Stimulated activated effector memory CD8-positive, alpha-beta T cell treated with anti-CD3 and anti-CD28 coated beads, Interleukin-12 subunit alpha, Interleukin-12 subunit beta, amount 100 ng/mL, for 72 hours (primary cell): ENCODE measurements at regions not wholly inside any gene's neighbourhood (a gene's known extent, or its start where the extent isn't known, plus 50 kb on each side); places are given as distances from the start of the nearest gene placed in this dataset.
A peak's percentile ranks its signal among the peaks of the same experiment; 100 is the strongest.
"Not testable (repeated sequence)": the region's sequence is repeated elsewhere in the genome, so short reads cannot be mapped to it uniquely, and the experiment has no call there.

Experiments used
- ATAC-seq: fragments of 150-1000 bp; cut with Tn5 transposase; 2 replicates; pipeline ENCODE4 v1.10.0; 2021
- DNase-seq, 2 donors: peaks; one replicate each; pipeline ENCODE4 v3.0.0; 2021 to 2022; ENCODE audit warnings: low spot score in 2 of 2
- H3K27ac Mint-ChIP-seq: one replicate; pipeline ENCODE4 v1.8.0; 2022; ENCODE audit warnings: mild to moderate bottlenecking, mixed read lengths
- H3K36me3 Mint-ChIP-seq: one replicate; pipeline ENCODE4 v1.8.0; 2022; ENCODE audit warnings: mild to moderate bottlenecking, mixed read lengths
- H3K4me1 Mint-ChIP-seq: one replicate; pipeline ENCODE4 v1.8.0; 2022; ENCODE audit warnings: mixed read lengths
- H3K4me3 Mint-ChIP-seq: one replicate; pipeline ENCODE4 v1.8.0; 2022; ENCODE audit warnings: mild to moderate bottlenecking, mixed read lengths
- H3K9me3 Mint-ChIP-seq: one replicate; pipeline ENCODE4 v1.8.0; 2022; ENCODE audit warnings: mixed read lengths

DNA sequence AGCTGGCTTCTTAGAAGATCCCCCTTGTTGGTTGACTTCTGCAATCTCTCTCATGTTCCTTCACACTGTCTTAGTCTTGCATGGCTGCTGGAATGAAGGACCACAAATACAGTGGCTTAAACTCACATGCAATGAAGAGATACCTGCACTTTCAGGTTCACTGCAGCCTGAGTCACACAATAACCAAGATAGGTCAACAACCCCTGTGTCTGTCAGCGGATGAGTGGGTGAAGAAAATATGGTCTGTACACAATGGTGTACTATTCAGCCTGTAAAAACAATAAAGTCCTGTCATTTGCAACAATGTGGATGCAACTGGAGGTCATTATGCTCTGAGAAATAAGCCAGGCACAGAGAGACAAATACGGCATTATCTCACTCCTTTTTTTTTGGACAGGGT, 373.8 kb upstream of the AMELY start:
- peaks cover 42% of the 10 kb centered on the region for H3K4me1 Mint-ChIP-seq
- DNase-seq (no peak), ATAC-seq (peak; percentile 72)
- peaks cover 73% of the 10 kb centered on the region for H3K36me3 Mint-ChIP-seq
- peak overlapping the region; percentile 78 for H3K27ac Mint-ChIP-seq
- H3K9me3 Mint-ChIP-seq, result no peaks in the 10 kb centered on the region
- H3K4me3 Mint-ChIP-seq, result no peak overlapping the region

DNA sequence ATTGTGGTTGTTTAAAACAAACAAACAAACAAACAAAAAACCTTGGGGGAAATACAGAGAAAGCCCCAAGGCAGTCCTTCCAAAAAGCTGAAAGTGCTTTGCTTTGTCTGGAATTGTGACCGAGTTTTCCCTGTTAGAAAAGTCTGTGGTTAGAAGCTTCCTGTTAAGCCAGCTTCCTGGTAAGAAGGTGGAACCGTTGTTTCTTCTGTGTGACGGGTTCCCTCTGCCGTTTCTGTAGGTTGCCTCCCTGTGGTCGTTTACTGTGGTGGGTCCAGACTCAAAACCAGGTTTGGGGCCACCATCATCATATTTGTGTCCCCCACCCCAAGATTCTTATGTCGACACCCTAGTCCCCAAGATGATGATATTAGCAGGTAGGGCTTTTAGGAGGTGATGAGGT, 371.4 kb upstream of the AMELY start:
- Mint-ChIP-seq H3K36me3 (peaks cover 87% of the 10 kb centered on the region), H3K9me3 (no peaks in the 10 kb centered on the region), H3K4me3 (peak overlapping the region; percentile 42), H3K4me1 (peaks cover 39% of the 10 kb centered on the region), H3K27ac (peak overlapping the region; percentile 80)
- DNase-seq, result no peak
- ATAC-seq, result no peak

DNA sequence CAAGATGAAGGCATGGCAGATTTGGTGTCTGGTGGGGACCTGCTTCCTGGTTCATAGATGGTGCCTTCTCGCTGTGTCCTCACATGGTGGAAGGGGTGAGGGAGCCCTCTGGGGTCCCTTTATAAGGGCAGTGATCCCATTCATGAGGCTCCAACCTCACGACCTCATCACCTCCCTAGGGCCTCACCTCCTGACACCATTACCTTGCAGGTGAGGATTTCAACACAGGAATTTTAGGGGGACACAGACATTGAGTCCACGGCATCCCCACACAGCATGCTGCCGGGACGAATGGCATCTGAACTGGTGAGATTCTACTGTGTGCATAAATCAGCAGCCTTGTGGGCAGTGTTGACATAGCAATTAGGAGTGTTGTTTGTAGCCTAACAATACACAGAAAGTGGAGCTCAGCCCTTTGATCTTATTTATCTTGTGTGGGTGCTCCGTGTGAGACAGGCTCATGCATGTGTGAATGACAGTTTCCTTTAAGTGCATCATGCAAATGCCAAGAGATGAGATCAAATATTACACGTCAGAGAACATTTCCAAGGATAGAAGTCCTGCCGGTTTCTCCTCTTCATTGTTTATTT, 368.7 kb upstream of the AMELY start:
- Mint-ChIP-seq H3K4me3 (peak overlapping the region; percentile 88), H3K36me3 (peaks cover 84% of the 10 kb centered on the region), H3K4me1 (peaks cover 39% of the 10 kb centered on the region), H3K27ac (peak overlapping the region; percentile 92)
- peak; percentile 90 for ATAC-seq
- not testable (repeated sequence) for H3K9me3 Mint-ChIP-seq, DNase-seq

DNA sequence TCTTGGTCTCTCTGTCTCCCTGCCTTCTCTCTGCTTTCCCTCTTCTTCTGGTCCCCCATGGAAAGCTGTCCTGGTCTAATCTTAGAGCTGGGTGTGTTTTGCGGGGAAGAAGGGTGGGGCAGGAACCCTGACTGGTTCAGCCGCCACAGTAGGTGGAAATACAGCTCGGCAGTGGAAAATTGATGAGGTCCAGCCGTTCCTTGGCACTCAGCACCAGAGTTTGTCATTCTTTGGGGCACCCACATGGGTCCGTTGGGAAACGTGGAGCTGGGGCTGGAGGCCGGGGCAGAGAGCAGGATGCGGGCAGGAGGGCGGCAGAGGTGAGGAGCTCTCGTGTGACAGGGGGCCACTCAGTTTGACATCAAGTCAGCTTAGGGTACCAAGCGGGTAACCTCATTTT, 364.2 kb upstream of the AMELY start:
- Mint-ChIP-seq H3K27ac (peak overlapping the region; percentile 96), H3K4me1 (peaks cover 29% of the 10 kb centered on the region), H3K36me3 (peaks cover 51% of the 10 kb centered on the region), H3K4me3 (peak overlapping the region; percentile 88), H3K9me3 (no peaks in the 10 kb centered on the region)
- ATAC-seq (no peak), DNase-seq (no peak)

DNA sequence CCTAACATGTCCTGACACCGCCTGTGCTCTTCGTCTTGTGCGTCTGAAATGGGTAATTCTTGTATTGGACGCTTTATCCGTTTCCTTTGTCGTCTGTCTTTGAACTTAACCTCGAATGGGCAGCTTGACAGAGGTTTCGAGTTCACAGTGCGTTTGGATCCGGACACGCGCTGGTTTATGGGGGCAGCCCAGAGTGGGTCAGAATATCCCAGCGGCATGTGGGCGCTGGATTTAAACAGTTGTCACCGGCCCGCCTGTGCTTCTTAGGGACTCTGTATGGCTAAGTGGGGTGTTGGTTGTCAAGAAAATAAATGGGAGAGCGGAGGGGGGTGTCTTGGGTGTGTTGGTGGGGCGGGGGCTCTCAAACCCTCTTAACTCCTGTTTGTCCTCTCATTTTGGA, 363.5 kb upstream of the AMELY start:
- peaks cover 29% of the 10 kb centered on the region for H3K4me1 Mint-ChIP-seq
- no peaks in the 10 kb centered on the region for H3K9me3 Mint-ChIP-seq
- peaks cover 50% of the 10 kb centered on the region for H3K36me3 Mint-ChIP-seq
- ATAC-seq, result no peak
- H3K4me3 Mint-ChIP-seq, result peak overlapping the region; percentile 88
- peak overlapping the region; percentile 96 for H3K27ac Mint-ChIP-seq
- no peak for DNase-seq

DNA sequence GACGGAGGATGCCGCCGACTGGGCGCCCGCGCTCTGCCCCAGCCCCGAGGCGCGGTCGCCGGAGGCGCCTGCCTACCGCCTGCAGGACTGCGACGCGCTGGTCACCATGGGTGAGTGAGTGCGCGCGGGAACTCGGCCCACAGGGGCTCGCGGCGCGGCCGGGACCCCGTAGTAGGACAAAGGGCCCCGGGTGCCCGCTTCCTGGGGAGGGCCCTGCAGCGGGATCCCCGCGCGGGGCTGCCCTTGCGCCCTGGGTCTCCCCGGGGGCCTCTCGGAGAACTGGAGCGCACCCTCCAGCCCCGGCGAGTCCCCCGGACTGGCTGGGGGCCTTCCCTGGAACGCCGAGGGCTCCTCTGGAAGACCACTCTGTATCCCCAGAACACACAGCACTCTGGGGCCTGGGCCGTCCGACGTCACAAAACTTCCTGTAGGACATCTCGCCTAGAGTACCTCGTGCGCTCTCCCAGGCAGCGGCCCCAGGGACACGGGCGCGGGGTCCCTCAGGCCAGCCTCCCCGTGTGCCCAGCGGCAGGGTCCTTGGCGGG, 362.9 kb upstream of the AMELY start:
- Mint-ChIP-seq H3K27ac (peak overlapping the region; percentile 96), H3K36me3 (peaks cover 47% of the 10 kb centered on the region)
- DNase-seq, result peak; percentile 20 to 78

DNA sequence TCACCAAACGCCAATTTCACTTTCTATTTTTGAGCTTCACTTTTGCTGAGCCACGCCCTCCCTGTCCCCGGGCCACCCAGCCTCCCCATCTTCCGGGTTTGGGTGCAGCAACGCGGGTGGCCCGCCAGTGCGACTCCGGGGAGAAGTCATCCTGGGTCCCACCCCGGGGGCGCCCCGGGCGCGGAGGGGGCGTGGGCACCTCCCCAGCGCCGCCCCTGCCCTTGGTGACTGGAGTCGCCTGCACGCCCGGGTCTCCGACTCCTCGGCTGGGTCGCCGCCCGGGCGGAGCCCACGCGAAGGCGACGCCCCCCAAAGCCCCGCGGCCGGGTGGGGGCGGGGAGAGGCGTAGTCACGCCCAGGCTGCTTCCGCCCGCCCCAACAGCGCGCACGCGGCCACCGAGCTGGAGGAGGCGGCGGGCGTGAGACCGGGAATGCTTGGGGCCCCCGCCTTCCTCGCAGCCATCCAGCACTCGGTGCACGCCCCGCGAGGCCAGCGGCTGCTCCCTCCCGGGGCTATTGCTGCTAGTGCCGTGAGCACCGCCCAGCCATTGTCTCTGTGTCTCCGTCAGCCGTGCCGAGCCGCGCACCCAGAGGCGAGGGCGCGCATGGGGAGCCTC, 362.1 kb upstream of the AMELY start:
- Mint-ChIP-seq H3K4me1 (peaks cover 18% of the 10 kb centered on the region), H3K27ac (peak overlapping the region; percentile 88), H3K9me3 (no peaks in the 10 kb centered on the region), H3K36me3 (peaks cover 39% of the 10 kb centered on the region), H3K4me3 (peak overlapping the region; percentile 88)
- DNase-seq (peak; percentile 70 to 96), ATAC-seq (peak; percentile 91)

More for the DNA sequence above, 362.9 kb upstream of the AMELY start:
- H3K9me3 Mint-ChIP-seq, result no peaks in the 10 kb centered on the region
- peak; percentile 15 for ATAC-seq
- H3K4me3 Mint-ChIP-seq, result peak overlapping the region; percentile 88
- peaks cover 25% of the 10 kb centered on the region for H3K4me1 Mint-ChIP-seq

DNA sequence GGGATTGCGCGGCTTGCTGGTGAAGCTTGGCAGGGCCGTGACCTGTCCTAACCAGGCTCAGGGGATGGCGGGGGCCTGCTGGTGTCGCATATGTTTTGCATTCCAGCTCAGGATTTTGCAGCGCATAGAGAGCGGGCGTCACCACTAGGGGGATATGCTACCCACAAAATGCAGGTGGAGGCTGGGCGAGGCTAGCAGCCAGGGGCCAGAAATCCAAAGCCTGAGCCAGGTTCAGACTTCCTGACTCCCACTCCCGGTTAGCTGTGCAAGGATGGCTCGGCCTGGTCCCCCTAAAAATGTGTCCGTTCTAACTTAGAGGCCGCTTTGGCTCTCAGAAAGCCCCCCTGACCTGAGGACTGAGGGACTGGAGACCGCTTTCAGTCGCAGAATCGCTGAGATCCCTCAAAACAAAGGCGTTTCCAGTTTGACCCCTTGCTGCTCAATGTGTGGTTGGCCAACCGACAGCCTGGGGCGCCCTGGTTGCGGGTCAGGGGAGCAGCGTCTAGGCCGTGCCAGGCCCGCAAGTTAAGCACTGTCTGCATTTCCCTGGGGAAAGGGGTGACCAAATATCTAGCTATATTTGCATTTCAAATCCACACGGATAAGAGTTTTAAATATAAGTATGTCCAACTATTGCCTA, 361.1 kb upstream of the AMELY start:
- Mint-ChIP-seq H3K27ac (peak overlapping the region; percentile 88), H3K36me3 (peaks cover 29% of the 10 kb centered on the region), H3K4me3 (peak overlapping the region; percentile 88), H3K4me1 (peaks cover 18% of the 10 kb centered on the region), H3K9me3 (no peaks in the 10 kb centered on the region)
- peak; percentile 31 to 83 for DNase-seq
- ATAC-seq, result peak; percentile 33

DNA sequence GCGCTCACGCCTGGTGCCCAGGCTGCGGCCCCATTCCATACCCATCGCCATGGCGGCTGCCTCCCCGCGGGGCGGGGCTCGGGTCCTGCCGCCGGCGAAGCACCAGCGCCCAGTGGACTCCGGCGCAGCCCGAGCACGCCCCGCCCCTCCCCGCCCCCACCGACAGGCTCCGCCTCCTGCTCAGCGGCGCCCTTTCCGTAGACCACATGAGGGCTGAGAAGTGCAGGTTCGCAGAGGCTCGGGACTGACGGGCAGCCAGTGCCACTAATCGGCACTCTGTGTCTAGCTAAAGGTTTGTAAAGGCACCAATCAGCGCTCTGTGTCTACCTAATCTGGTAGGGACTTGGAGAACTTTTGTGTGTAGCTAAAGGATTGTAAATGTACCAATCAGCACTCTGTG, 352.2 kb upstream of the AMELY start:
- H3K9me3 Mint-ChIP-seq, result no peaks in the 10 kb centered on the region
- H3K36me3 Mint-ChIP-seq, result no peaks in the 10 kb centered on the region
- ATAC-seq, result no peak
- H3K4me1 Mint-ChIP-seq, result peaks cover 4% of the 10 kb centered on the region
- no peak overlapping the region for H3K27ac Mint-ChIP-seq
- DNase-seq, result no peak
- no peak overlapping the region for H3K4me3 Mint-ChIP-seq

DNA sequence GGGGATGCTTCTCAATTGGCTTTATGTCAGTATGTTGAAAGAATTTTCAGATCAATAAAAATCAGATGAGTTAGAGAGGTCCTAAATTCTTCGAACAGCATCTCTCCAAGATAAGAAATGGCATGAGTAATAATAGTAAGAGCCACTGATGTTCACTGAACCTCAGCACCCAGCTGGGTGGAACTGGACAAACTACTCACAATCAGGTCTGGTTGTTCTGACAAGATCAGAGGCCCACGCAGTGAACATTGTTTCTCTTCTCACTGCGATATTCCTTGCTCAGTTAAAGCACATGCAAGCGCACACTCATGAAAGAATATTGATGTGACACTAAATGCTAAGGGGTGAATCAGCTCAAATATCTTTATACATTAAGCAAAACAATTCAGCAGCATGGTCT, 351.0 kb upstream of the AMELY start:
- Mint-ChIP-seq H3K4me1 (no peaks in the 10 kb centered on the region), H3K36me3 (peaks cover 4% of the 10 kb centered on the region), H3K27ac (no peak overlapping the region), H3K4me3 (no peak overlapping the region), H3K9me3 (peaks cover 5% of the 10 kb centered on the region)
- ATAC-seq, result no peak
- DNase-seq, result no peak

DNA sequence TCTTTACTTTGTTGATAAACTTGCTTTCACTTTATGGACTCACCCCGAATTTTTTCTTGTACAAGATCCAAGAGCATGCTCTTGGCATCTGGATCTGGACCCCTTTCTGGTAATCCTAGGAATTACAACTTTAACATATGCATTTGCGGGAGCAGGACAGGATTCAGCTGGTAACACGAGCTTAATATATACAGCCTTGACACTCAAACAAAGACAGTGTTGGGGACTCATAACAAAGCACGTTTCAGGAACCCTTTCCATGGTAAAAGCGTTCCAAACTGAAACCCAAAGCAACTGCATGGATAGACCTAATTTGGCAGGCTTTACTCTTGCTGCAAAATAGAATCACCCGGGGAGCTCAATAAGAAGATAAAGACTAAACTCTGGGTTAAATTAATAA, 349.7 kb upstream of the AMELY start:
- Mint-ChIP-seq H3K9me3 (peaks cover 6% of the 10 kb centered on the region), H3K4me1 (peaks cover 3% of the 10 kb centered on the region), H3K27ac (no peak overlapping the region), H3K4me3 (no peak overlapping the region), H3K36me3 (peaks cover 4% of the 10 kb centered on the region)
- DNase-seq (no peak), ATAC-seq (no peak)

DNA sequence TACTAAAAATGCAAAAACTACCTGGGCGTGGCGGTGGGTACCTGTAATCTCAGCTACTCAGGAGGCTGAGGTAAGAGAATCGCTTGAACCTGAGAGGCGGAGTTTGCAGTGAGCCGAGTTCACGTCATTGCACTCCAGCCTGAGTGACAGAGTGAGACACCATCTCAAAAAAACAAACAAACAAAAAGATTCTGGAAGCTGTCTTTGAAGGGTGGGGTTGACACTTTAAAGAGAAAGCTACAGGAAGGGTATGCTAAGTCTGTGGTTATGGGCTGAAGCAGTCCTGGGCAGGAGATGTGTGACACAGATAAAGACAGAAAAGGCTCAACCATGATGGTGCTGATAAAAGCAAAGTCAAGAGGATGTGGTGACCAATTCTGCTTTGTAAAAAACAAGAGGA, 328.5 kb upstream of the AMELY start:
- DNase-seq, result peak; percentile 2 to 65
- H3K9me3 Mint-ChIP-seq, result peaks cover 8% of the 10 kb centered on the region
- peak overlapping the region; percentile 68 for H3K4me3 Mint-ChIP-seq
- no peaks in the 10 kb centered on the region for H3K36me3 Mint-ChIP-seq
- peaks cover 40% of the 10 kb centered on the region for H3K4me1 Mint-ChIP-seq
- peak; percentile 99 for ATAC-seq
- H3K27ac Mint-ChIP-seq, result peak overlapping the region; percentile 10

DNA sequence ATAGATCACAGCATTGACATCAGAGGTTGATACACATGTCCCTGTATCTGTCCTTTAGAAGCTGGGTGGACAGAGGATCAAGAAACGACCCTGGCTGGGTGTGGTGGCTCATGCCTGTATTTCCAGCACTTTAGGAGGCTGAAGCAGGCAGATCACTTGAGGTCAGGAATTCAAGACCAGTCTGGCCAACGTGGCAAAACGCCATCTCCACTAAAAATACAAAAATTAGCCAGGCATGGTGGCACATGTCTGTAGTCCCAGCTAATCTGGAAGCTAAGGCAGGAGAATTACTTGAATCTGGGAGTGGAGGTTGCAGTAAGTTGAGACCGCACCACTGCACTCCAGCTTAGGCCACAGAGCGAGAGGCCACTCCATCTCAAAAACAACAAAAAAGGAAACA, 300.4 kb upstream of the AMELY start:
- Mint-ChIP-seq H3K36me3 (no peaks in the 10 kb centered on the region), H3K4me3 (no peak overlapping the region), H3K9me3 (no peaks in the 10 kb centered on the region), H3K27ac (no peak overlapping the region), H3K4me1 (no peaks in the 10 kb centered on the region)
- DNase-seq (no peak), ATAC-seq (no peak)

DNA sequence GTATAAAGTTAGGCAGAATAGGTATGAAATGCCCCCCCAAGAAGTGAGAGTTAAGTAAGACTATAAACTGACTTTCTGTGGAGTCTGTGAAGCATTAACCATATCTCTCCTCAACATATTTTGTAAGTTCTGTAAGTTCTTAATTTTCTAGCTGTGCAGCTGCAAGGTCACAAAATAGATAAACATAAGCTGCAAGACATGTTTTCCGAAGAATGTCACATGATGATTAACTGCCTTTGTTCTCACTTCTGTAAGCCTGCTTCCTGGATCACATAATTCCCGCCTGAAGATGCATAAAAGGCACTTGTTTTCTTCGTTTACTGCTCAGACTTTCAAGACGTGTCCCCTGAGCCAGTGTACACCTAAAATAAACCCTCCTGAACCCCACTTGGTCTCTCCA, 292.9 kb upstream of the AMELY start:
- Mint-ChIP-seq H3K9me3 (no peaks in the 10 kb centered on the region), H3K4me3 (no peak overlapping the region), H3K4me1 (no peaks in the 10 kb centered on the region), H3K36me3 (no peaks in the 10 kb centered on the region), H3K27ac (no peak overlapping the region)
- ATAC-seq, result no peak
- no peak for DNase-seq

DNA sequence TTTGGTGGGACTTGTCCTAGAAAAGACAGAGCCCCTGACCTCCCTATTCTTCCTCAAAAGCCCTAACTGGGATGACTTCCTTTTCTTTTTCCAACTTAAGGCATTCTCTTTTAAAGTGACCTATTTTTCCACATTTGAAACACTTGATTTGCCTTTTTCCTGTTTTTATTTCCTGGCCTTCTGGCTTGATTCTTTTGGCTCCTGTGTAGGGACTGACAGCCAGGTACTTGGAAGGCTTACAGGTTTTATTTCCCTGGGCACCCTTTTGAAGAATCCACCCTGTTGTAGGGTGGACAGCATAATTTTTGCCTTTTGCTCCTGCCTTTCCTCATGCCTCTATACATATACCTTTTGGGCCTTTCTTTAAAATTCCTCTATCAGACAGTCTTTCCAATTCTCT, 271.0 kb upstream of the AMELY start:
- DNase-seq, result no peak
- Mint-ChIP-seq H3K36me3 (no peaks in the 10 kb centered on the region), H3K4me1 (no peaks in the 10 kb centered on the region), H3K9me3 (peaks cover 3% of the 10 kb centered on the region), H3K27ac (no peak overlapping the region), H3K4me3 (no peak overlapping the region)
- no peak for ATAC-seq

DNA sequence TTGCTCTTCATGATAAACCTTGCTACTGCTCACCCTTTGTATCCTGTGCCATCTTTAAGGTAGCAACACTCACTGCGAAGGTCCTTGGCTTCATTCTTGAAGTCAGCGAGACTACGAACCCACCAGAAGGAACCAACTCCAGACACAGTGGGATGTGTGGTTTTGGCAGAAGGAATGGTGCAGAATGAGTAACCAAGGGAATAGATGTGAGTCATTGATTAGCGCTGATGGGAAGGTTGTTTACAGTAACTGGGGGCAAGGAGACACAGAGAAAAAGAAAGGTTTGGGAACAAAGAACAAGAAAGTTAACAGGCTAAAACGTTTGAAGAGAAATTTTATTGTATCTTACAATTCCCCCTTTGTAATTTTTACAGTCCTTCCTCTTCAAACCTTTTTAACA, 266.1 kb upstream of the AMELY start:
- Mint-ChIP-seq H3K4me1 (no peaks in the 10 kb centered on the region), H3K4me3 (no peak overlapping the region), H3K27ac (no peak overlapping the region), H3K9me3 (no peaks in the 10 kb centered on the region), H3K36me3 (no peaks in the 10 kb centered on the region)
- no peak for DNase-seq
- ATAC-seq, result no peak
